ENCODE measurements at regions not wholly inside any gene's neighbourhood (a gene's known extent, or its start where the extent isn't known, plus 50 kb on each side); places are given as distances from the start of the nearest gene placed in this dataset.

- no peaks in the 10 kb centered on the region for H3K4me1 ChIP-seq (ENCODE audit: control insufficient read depth, insufficient read depth, low read length)
- no peaks in the 10 kb centered on the region for H3K36me3 ChIP-seq (ENCODE audit: control insufficient read depth, insufficient read depth, low read length)
- H3K9ac ChIP-seq (ENCODE audit: extremely low read depth, low read length, poor library complexity, severe bottlenecking), result no peak overlapping the region
- H3K36me3 Mint-ChIP-seq (ENCODE audit: low read depth), result no peaks in the 10 kb centered on the region
- H3K27ac Mint-ChIP-seq, result no peak overlapping the region
- H3K4me3 ChIP-seq (ENCODE audit: low read length), result no peak overlapping the region
- no peak for DNase-seq
- no peaks in the 10 kb centered on the region for H3K27me3 ChIP-seq (ENCODE audit: control insufficient read depth, insufficient read depth, low read length, poor library complexity, severe bottlenecking)
- no peak overlapping the region for H3K27ac ChIP-seq (ENCODE audit: low read depth, low read length)
- no peaks in the 10 kb centered on the region for H3K27me3 Mint-ChIP-seq (ENCODE audit: insufficient read depth)
- no peaks in the 10 kb centered on the region for H3K9me3 ChIP-seq (ENCODE audit: control insufficient read depth, low read length)
- no peaks in the 10 kb centered on the region for H3K9me3 Mint-ChIP-seq
- WGBS, 2 experiments (ENCODE audit: insufficient coverage in 1 of 2, insufficient read length in 1 of 2), result 80% methylated on average over 3 of the region's 3 CpGs; no CpG with 5 or more reads in 1 of the 2 experiments
- TF ChIP-seq CTCF (conservative IDR thresholded peaks at IDR 0.05), result no peak
- H3K4me3 Mint-ChIP-seq, result no peak overlapping the region
- peaks cover 22% of the 10 kb centered on the region for H3K4me1 Mint-ChIP-seq
Measured at GRCh38 chr7:18353339-18353738, 142.2 kb upstream of the HDAC9 start.

GRCh38 chr7:18354108-18355085 is 141.2 kb upstream of the HDAC9 start:
- Histone ChIP-seq H3K27me3 (ENCODE audit: control insufficient read depth, insufficient read depth, low read length, poor library complexity, severe bottlenecking) (no peaks in the 10 kb centered on the region), H3K9me3 (ENCODE audit: control insufficient read depth, low read length) (no peaks in the 10 kb centered on the region), H3K36me3 (ENCODE audit: control insufficient read depth, insufficient read depth, low read length) (no peaks in the 10 kb centered on the region), H3K27ac (ENCODE audit: low read depth, low read length) (no peak overlapping the region), H3K4me1 (ENCODE audit: control insufficient read depth, insufficient read depth, low read length) (no peaks in the 10 kb centered on the region), H3K9ac (ENCODE audit: extremely low read depth, low read length, poor library complexity, severe bottlenecking) (no peak overlapping the region), H3K4me3 (ENCODE audit: low read length) (no peak overlapping the region)
- Mint-ChIP-seq H3K27me3 (ENCODE audit: insufficient read depth) (no peaks in the 10 kb centered on the region), H3K9me3 (no peaks in the 10 kb centered on the region), H3K4me1 (peaks cover 22% of the 10 kb centered on the region), H3K27ac (no peak overlapping the region), H3K36me3 (ENCODE audit: low read depth) (no peaks in the 10 kb centered on the region), H3K4me3 (no peak overlapping the region)
- WGBS, 2 experiments (ENCODE audit: insufficient coverage in 1 of 2, insufficient read length in 1 of 2), result 89 to 90% methylated on average over 3 to 6 of the region's 6 CpGs
- no peak for DNase-seq
- no peak for TF ChIP-seq CTCF (conservative IDR thresholded peaks at IDR 0.05)

- peaks cover 22% of the 10 kb centered on the region for H3K4me1 Mint-ChIP-seq
- peak; percentile 52 for DNase-seq
- H3K27ac ChIP-seq (ENCODE audit: low read depth, low read length), result no peak overlapping the region
Measured at GRCh38 chr7:18356191-18356645, 139.3 kb upstream of the HDAC9 start.

More at GRCh38 chr7:18356191-18356645, 139.3 kb upstream of the HDAC9 start:
- TF ChIP-seq CTCF (conservative IDR thresholded peaks at IDR 0.05), result peak; percentile 81
- Mint-ChIP-seq H3K27me3 (ENCODE audit: insufficient read depth) (no peaks in the 10 kb centered on the region), H3K4me3 (no peak overlapping the region), H3K27ac (no peak overlapping the region), H3K36me3 (ENCODE audit: low read depth) (no peaks in the 10 kb centered on the region), H3K9me3 (no peaks in the 10 kb centered on the region)
- Histone ChIP-seq H3K9me3 (ENCODE audit: control insufficient read depth, low read length) (no peaks in the 10 kb centered on the region), H3K4me3 (ENCODE audit: low read length) (no peak overlapping the region), H3K9ac (ENCODE audit: extremely low read depth, low read length, poor library complexity, severe bottlenecking) (no peak overlapping the region), H3K27me3 (ENCODE audit: control insufficient read depth, insufficient read depth, low read length, poor library complexity, severe bottlenecking) (no peaks in the 10 kb centered on the region), H3K36me3 (ENCODE audit: control insufficient read depth, insufficient read depth, low read length) (no peaks in the 10 kb centered on the region), H3K4me1 (ENCODE audit: control insufficient read depth, insufficient read depth, low read length) (no peaks in the 10 kb centered on the region)
- 10 to 11% methylated on average over 2 to 4 of the region's 5 CpGs for WGBS, 2 experiments (ENCODE audit: insufficient coverage in 1 of 2, insufficient read length in 1 of 2)

Data from endodermal cell (in vitro differentiated cells).